B cell (primary cell): ENCODE measurements at regions not wholly inside any gene's neighbourhood (a gene's known extent, or its start where the extent isn't known, plus 50 kb on each side); places are given as distances from the start of the nearest gene placed in this dataset.

Experiments
- ATAC-seq: fragments of 200-7000 bp; cut with Tn5 transposase; one replicate; pipeline ENCODE4 v1.10.0; 2021; ENCODE audit warnings: low read depth, mild to moderate bottlenecking, moderate number of reproducible peaks, moderate library complexity
- CTCF ChIA-PET: fragments of 350-600 bp; sonication (Branson Sonifier 250); formaldehyde crosslinking; loops from one replicate; lab custom pipeline; 2021; ENCODE audit warnings: antibody characterized with exemption, inconsistent platforms; lab: Charles Lee
- POLR2A ChIA-PET: fragments of 350-600 bp; sonication (Branson Sonifier 250); formaldehyde crosslinking; loops from one replicate; lab custom pipeline; 2021; ENCODE audit warnings: antibody characterized with exemption; lab: Charles Lee
- DNase-seq: peaks from one replicate; pipeline ENCODE4 v3.0.0; 2013
- H2AFZ ChIP-seq: 2 replicates; pipeline ENCODE4 v1.6.1; 2012; ENCODE audit warnings: mild to moderate bottlenecking, low read depth, low read length; ENCODE audit not compliant: insufficient read depth, poor library complexity, severe bottlenecking
- H3K27ac ChIP-seq, 2 donors: 1 replicate in 1 of 2; 2 replicates in 1 of 2; pipeline ENCODE4 v1.5.1; 2012 to 2013; ENCODE audit warnings: low read length in 2 of 2, mild to moderate bottlenecking in 2 of 2, moderate library complexity in 1 of 2
- H3K27me3 ChIP-seq, 4 experiments: fragments of 200-600 bp in 1 of 4; sonication (generic) in 1 of 4; replicated peaks in 1 of 4; 1 replicate in 2 of 4; 2 replicates in 2 of 4; pipeline versions ENCODE4 v1.6.1 to v1.7.0; 2013 to 2016; ENCODE audit warnings: low read length in 3 of 4, mild to moderate bottlenecking in 2 of 4, mixed read lengths in 1 of 4, moderate library complexity in 1 of 4; ENCODE audit not compliant: insufficient read depth in 4 of 4, control insufficient read depth in 3 of 4; ENCODE audit errors: control extremely low read depth in 1 of 4
- H3K36me3 ChIP-seq, 2 experiments: replicated peaks in 1 of 2; 1 replicate in 1 of 2; 2 replicates in 1 of 2; pipeline versions ENCODE4 v1.6.1 to v1.7.1; 2013; ENCODE audit warnings: low read length in 1 of 2; ENCODE audit not compliant: insufficient read depth in 2 of 2, control insufficient read depth in 1 of 2; ENCODE audit errors: control extremely low read depth in 1 of 2, extremely low read depth in 1 of 2
- H3K4me1 ChIP-seq, 2 donors: fragments of 200-600 bp in 1 of 2; sonication (generic) in 1 of 2; 1 replicate in 1 of 2; 2 replicates in 1 of 2; pipeline versions ENCODE4 v1.5.1 to v1.6.1; 2013 to 2017; ENCODE audit warnings: low read length in 2 of 2; ENCODE audit not compliant: control insufficient read depth in 2 of 2, insufficient read depth in 2 of 2
- H3K4me2 ChIP-seq: replicated peaks from 2 replicates; pipeline ENCODE3; 2012; ENCODE audit warnings: mild to moderate bottlenecking, low read depth, low read length; ENCODE audit not compliant: poor library complexity, severe bottlenecking
- H3K4me3 ChIP-seq, 5 experiments: fragments of 200-600 bp in 1 of 5; sonication (generic) in 1 of 5; 1 replicate in 3 of 5; 2 replicates in 2 of 5; pipeline versions ENCODE4 v1.5.1 to v1.7.0; 2011 to 2016; ENCODE audit warnings: low read length in 4 of 5, mild to moderate bottlenecking in 4 of 5, low read depth in 2 of 5, control low read depth in 1 of 5, moderate library complexity in 1 of 5; ENCODE audit not compliant: insufficient read depth in 1 of 5; ENCODE audit errors: control extremely low read depth in 1 of 5, extremely low read depth in 1 of 5
- H3K79me2 ChIP-seq: fragments of 200-600 bp; sonication (generic); one replicate; pipeline ENCODE4 v1.6.0; 2016; ENCODE audit warnings: low read length; ENCODE audit not compliant: control insufficient read depth, insufficient read depth
- H3K9ac ChIP-seq: fragments of 200-600 bp; sonication (generic); 2 replicates; pipeline ENCODE4 v1.6.1; 2017; ENCODE audit warnings: mild to moderate bottlenecking, low read length, moderate library complexity
- H3K9me3 ChIP-seq, 3 donors: one replicate each; pipeline versions ENCODE4 v1.6.1 to v1.7.1; 2013; ENCODE audit warnings: low read length in 2 of 3; ENCODE audit not compliant: control insufficient read depth in 2 of 3, insufficient read depth in 1 of 3; ENCODE audit errors: control extremely low read depth in 1 of 3
- H4K20me1 ChIP-seq: 2 replicates; pipeline ENCODE4 v1.6.0; 2012; ENCODE audit warnings: mild to moderate bottlenecking, low read length; ENCODE audit not compliant: insufficient read depth, control insufficient read depth, poor library complexity, severe bottlenecking
- H3K27ac Mint-ChIP-seq: one replicate; pipeline ENCODE4 v1.8.0; 2021; ENCODE audit warnings: mixed read lengths
- H3K27me3 Mint-ChIP-seq: one replicate; pipeline ENCODE4 v1.8.0; 2021; ENCODE audit warnings: mixed read lengths
- H3K4me1 Mint-ChIP-seq: one replicate; pipeline ENCODE4 v1.8.0; 2021; ENCODE audit warnings: mixed read lengths
- H3K4me3 Mint-ChIP-seq: one replicate; pipeline ENCODE4 v1.8.0; 2021; ENCODE audit warnings: mixed read lengths
- H3K9me3 Mint-ChIP-seq: one replicate; pipeline ENCODE4 v1.8.0; 2022; ENCODE audit warnings: mixed read lengths; ENCODE audit not compliant: insufficient read depth
- CTCF ChIP-seq: fragments of 200-600 bp; IDR thresholded peaks from one replicate; pipeline ENCODE4 v1.8.0; 2022; ENCODE audit warnings: antibody characterized with exemption, mild to moderate bottlenecking
- EZH2 ChIP-seq: IDR thresholded peaks from 2 replicates; pipeline ENCODE4 v1.6.1; 2012; ENCODE audit warnings: borderline replicate concordance, low read depth, mild to moderate bottlenecking, moderate library complexity, low read length; ENCODE audit not compliant: insufficient read depth, poor library complexity, severe bottlenecking
- WGBS: methylation state at CpG from one replicate; pipeline ENCODE4 v1.1.5; 2013; ENCODE audit warnings: missing lambda C conversion rate; ENCODE audit not compliant: insufficient coverage; 5-methylcytosine and 5-hydroxymethylcytosine counted together
- intact Hi-C: fragments of 100-400 bp; cut with micrococcal nuclease; formaldehyde crosslinking; loops from one replicate; pipeline ENCODE4 v1.10.0; 2022

GRCh38 chr5:30475429-30475828, 718.1 kb upstream of the CDH6 start:
- H3K27ac ChIP-seq, result no peak overlapping the region
- ChIA-PET POLR2A (no interaction called here), CTCF (no interaction called here)
- H3K27me3 ChIP-seq, result no peaks in the 10 kb centered on the region
- TF ChIP-seq CTCF (no peak), EZH2 (no peak)
- DNase-seq (no peak), ATAC-seq (no peak)
- Mint-ChIP-seq H3K9me3 (peaks cover 15% of the 10 kb centered on the region), H3K27me3 (no peaks in the 10 kb centered on the region), H3K27ac (no peak overlapping the region), H3K4me1 (no peaks in the 10 kb centered on the region), H3K4me3 (no peak overlapping the region)
- intact Hi-C loops, result no loop called here
- H3K9me3 ChIP-seq, result peaks cover 0 to 7% (median 2%) of the 10 kb centered on the region in 3 donors
- H4K20me1 ChIP-seq, result no peaks in the 10 kb centered on the region
- WGBS, result no CpG with 5 or more reads among the region's 4 CpGs
- no peak overlapping the region for H3K4me2 ChIP-seq
- H3K4me1 ChIP-seq, result no peaks in the 10 kb centered on the region
- H3K4me3 ChIP-seq, result no peak overlapping the region
- no peaks in the 10 kb centered on the region for H3K79me2 ChIP-seq
- H3K36me3 ChIP-seq, result no peaks in the 10 kb centered on the region
- no peak overlapping the region for H3K9ac ChIP-seq
- H2AFZ ChIP-seq, result no peak overlapping the region

GRCh38 chr5:30469691-30470090, 723.8 kb upstream of the CDH6 start:
- no peaks in the 10 kb centered on the region for H3K27me3 ChIP-seq
- H3K4me1 ChIP-seq, result no peaks in the 10 kb centered on the region
- 87% methylated on average over 3 of the region's 7 CpGs for WGBS
- no peaks in the 10 kb centered on the region for H3K27me3 Mint-ChIP-seq
- ATAC-seq, result no peak
- intact Hi-C loops, result no loop called here
- POLR2A ChIA-PET, result no interaction called here
- CTCF ChIA-PET, result no interaction called here
- no peak overlapping the region for H2AFZ ChIP-seq
- no peak overlapping the region for H3K4me3 ChIP-seq
- H3K27ac Mint-ChIP-seq, result no peak overlapping the region
- no peaks in the 10 kb centered on the region for H4K20me1 ChIP-seq
- H3K36me3 ChIP-seq, result no peaks in the 10 kb centered on the region
- H3K9me3 ChIP-seq, result peaks cover 0 to under 1% (median 0%) of the 10 kb centered on the region in 3 donors
- TF ChIP-seq CTCF, result no peak
- no peak for TF ChIP-seq EZH2
- H3K4me1 Mint-ChIP-seq, result no peaks in the 10 kb centered on the region
- H3K27ac ChIP-seq, result no peak overlapping the region
- no peak overlapping the region for H3K4me2 ChIP-seq
- no peaks in the 10 kb centered on the region for H3K79me2 ChIP-seq
- no peak for DNase-seq
- H3K9ac ChIP-seq, result no peak overlapping the region
- H3K4me3 Mint-ChIP-seq, result no peak overlapping the region
- H3K9me3 Mint-ChIP-seq, result peaks cover 10% of the 10 kb centered on the region
